GM18511 (cell line): ENCODE measurements at regions not wholly inside any gene's neighbourhood (a gene's known extent, or its start where the extent isn't known, plus 50 kb on each side); places are given as distances from the start of the nearest gene placed in this dataset.

Experiments
- ATAC-seq: cut with Tn5 transposase; IDR thresholded peaks from one replicate; pipeline ENCODE4 v1.9.1; 2021; ENCODE audit warnings: mild to moderate bottlenecking, moderate library complexity; ENCODE audit not compliant: unreplicated experiment

DNA sequence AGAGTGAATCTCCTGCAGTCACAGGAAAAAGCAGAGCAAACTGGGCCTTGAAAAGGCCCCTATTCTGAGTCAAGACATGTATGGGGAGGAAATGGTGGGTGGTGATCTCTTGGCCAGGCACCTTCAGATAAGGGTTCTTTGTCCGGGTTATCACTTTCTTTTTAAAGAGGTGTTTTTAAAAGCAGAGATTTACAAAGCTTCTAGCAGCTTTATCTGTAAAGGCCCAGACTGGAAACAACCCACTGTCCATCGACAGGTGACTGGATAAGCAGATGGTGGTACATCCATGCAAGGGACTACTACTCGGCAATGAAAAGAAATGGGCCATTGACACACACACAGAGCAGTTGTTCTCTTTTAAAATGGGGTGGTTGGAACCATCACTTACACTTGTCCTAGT lies 596.7 kb upstream of the MKI67 start:
- ATAC-seq = no peak

DNA sequence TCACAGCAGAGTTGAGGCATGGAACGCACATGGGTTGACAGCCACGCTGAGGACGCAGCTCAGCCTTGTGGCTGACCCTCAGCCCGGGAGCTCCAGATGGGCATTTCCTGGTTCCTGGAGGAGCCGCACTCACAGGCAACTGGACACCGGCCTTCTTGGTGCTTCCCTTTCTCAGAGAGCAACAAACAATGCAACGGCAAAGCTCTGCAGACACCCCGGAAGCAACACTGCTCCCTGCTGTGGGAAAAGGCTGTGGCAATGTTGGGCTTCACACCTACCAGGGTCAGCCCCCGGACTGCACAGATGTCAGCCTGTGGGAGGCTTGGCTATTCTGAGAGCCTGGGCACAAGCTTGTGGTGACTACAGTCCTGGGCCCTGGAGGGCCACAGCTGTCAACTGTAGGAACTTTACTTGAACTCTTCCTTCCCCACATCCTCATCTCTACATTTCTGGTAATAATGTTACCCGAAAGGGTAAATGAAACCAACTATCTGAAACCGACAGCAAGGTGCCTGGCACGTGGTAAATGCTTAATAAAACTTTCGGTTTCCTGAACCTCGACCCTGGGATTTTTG lies 597.5 kb upstream of the MKI67 start:
- no peak for ATAC-seq

DNA sequence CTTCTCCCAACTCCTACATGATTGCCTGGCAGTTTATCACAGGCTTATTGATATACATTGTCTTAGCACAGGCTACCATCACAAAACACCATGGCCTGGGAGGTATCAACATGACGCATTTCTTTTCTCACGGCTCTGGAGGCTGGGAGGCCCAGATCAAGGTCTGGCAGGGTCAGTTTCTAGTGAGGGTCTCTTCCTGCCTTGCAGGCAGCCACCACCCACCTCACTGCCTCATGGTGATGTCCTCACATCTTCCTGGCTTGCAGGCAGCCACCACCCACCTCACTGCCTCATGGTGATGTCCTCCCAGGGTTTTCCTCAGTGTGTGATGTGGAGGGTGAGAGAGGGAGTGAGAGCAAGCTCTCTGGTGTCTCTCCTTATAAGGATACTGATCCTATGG lies 599.3 kb upstream of the MKI67 start:
- ATAC-seq = no peak

- no peak for ATAC-seq
Observed at GRCh38 chr10:128727114-128727513, 600.9 kb upstream of the MKI67 start.

DNA sequence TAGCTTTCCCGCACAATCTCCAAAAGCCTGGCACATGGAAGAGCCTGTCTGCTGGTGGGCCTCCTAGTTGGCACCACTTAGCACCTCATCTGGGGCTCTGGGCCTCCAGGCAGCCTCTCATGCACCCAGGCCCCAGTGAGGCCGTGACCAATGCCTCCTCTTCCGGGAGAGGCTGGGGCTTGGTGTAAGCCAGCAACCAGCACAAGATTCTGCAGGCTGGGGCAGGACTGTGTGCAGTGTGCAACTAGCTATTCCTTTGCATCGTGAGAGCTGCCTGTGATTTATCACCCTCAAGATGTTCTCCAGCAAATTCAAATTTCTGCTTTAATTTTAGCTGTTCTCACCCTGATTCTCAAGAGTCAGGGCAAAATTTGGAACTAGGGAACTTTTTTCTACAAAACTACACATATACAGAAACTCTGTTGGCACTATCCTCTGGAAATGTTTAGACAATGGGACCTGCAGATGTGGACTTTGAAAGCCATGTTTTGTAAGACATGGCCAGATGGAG lies 603.7 kb upstream of the MKI67 start:
- no peak for ATAC-seq

- no peak for ATAC-seq
Observed at GRCh38 chr10:128730922-128731321, 604.7 kb upstream of the MKI67 start.

- no peak for ATAC-seq
Observed at GRCh38 chr10:128734161-128734560, 607.9 kb upstream of the MKI67 start.

DNA sequence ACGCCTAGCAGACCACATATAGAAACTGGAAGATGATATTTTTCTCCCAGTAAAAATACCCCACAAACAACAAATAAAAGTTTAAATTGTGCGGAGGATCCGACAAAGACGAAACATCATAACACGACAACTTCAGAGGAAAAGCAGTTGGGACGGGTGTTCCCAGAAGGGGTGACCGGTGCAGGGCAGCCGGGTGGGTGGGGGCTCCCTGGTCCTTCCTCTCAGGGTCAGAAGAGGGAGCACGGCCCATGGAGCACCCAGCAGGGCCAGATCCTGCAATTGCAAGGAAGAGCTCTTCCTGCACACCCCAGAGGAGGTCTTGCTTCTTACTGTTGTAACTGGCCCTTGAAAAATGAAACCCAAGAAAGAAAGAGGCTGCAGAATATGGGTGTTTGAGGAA lies 608.5 kb upstream of the MKI67 start:
- ATAC-seq = no peak

GRCh38 chr10:128735996-128736395 lies 609.8 kb upstream of the MKI67 start:
- no peak for ATAC-seq

DNA sequence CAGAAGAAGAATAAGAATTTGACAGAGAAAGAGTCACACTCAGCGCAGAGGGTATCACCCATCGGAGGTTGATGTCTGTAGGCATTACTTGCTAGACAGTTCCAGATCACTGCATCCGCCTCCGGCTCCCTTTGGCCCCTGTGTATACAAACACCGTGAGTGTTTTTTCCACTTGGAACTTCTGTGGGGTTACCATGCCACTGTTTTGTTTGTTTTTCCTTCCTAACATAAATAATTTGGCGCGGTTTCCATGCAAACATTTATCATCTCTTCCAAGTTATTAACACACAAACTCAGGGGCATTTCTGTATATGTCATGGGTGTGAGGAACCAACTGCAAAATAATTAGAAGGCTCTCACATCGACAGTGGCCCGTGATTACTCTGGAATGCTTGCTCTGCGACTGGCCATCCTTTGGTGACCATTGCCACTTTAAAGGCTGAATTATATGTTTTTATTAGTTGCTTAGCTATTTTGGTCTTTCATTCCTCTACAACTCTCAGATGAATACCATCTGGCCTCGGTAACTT lies 612.2 kb upstream of the MKI67 start:
- ATAC-seq = no peak

- ATAC-seq = no peak
Observed at GRCh38 chr10:128739930-128740329, 613.7 kb upstream of the MKI67 start.

GRCh38 chr10:128741180-128741579 lies 615.0 kb upstream of the MKI67 start:
- no peak for ATAC-seq

- ATAC-seq = no peak
Observed at GRCh38 chr10:128741680-128742079, 615.5 kb upstream of the MKI67 start.

- no peak for ATAC-seq
Observed at GRCh38 chr10:128744092-128744491, 617.9 kb upstream of the MKI67 start.

DNA sequence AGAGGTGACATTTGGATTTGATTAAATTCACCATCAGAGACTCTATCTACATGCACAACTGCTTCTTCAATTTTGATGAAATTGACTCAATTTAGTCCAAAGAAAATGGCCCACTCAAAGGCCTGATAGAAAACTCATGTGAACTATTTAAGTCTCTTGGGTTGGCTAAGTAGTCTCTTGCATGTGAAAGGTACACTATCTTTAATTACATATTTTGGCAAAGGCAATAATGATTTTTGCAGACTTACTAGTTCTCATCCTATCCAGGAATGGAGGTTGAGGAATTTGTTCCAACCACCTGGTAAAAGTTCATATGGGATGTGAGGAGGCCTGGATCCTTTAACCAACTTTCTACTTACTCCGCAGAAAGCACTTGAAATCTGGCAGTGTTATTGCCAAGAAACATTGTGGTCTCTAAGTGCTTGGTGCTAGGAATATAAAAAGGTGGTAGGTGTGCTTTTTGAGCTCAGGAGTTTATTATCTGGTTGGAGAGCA lies 618.6 kb upstream of the MKI67 start:
- ATAC-seq = no peak

GRCh38 chr10:128747582-128748346 lies 621.5 kb upstream of the MKI67 start:
- ATAC-seq = no peak

- no peak for ATAC-seq
Observed at GRCh38 chr10:128751284-128751683, 625.1 kb upstream of the MKI67 start.

DNA sequence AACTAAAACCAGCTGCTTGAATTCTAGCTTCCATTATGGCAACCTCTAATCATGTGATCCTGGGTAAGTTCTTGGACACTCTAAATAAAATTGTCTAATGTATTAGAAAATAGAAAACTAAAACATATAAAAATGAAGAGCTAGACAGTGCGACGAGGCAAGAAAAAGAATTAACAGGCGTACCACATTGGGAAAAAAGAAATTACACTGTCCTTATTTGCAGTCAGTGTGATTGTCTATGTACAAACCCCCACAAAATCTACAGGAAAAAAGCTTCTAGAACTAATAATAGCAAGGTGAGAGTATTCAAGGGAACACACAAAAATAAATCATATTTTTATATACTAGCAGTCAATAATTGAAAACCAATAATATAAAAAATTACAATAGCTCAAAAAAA lies 625.6 kb upstream of the MKI67 start:
- ATAC-seq = no peak

GRCh38 chr10:128759174-128759573 lies 633.0 kb upstream of the MKI67 start:
- ATAC-seq = no peak

DNA sequence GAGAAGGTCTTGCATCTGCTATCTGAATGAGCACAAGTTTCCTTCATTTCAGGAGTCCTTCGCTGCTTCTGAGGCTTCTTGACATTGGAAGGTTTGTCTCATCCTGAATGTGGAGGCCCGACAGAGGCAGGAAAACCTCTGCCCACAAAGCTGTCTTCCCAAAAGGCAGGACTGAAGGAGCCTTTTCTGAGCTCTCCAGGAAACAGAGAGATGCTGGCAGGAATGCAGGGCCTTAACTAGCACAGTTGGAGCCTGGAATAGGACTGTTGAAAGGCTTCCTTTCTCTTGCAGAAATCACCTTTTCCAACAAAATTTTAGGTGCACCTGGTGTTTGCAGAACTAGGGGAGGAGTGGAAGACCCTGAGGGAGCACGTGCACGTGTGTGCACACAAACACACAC lies 637.4 kb upstream of the MKI67 start:
- no peak for ATAC-seq

- ATAC-seq = no peak
Observed at GRCh38 chr10:128764190-128764589, 638.0 kb upstream of the MKI67 start.

GRCh38 chr10:128766915-128767314 lies 640.7 kb upstream of the MKI67 start:
- no peak for ATAC-seq
